ENCODE measurements at regions not wholly inside any gene's neighbourhood (a gene's known extent, or its start where the extent isn't known, plus 50 kb on each side); places are given as distances from the start of the nearest gene placed in this dataset.

- Histone ChIP-seq H3K36me3 (ENCODE audit: insufficient read depth, low read length) (no peaks in the 10 kb centered on the region), H3K27me3 (ENCODE audit: insufficient read depth, low read length) (peaks cover 11% of the 10 kb centered on the region; the same call in 1 of the 2 replicates), H2AFZ (ENCODE audit: low read length, unreplicated experiment) (no peak overlapping the region), H3K4me3 (ENCODE audit: low read depth, low read length) (no peak overlapping the region), H3K4me1 (ENCODE audit: control insufficient read depth, insufficient read depth, low read length, unreplicated experiment) (no peaks in the 10 kb centered on the region), H3K27ac (ENCODE audit: low read depth, low read length) (no peak overlapping the region), H3K79me2 (ENCODE audit: control insufficient read depth, insufficient read depth, low read length, unreplicated experiment) (no peaks in the 10 kb centered on the region)
Measured at GRCh38 chr12:59268295-59268809, 327.5 kb upstream of the SLC16A7 start.

- no peaks in the 10 kb centered on the region for H3K4me1 ChIP-seq (ENCODE audit: control insufficient read depth, insufficient read depth, low read length, unreplicated experiment)
- H3K27me3 ChIP-seq (ENCODE audit: insufficient read depth, low read length) = peaks cover 19% of the 10 kb centered on the region; the same call in 1 of the 2 replicates
- H3K79me2 ChIP-seq (ENCODE audit: control insufficient read depth, insufficient read depth, low read length, unreplicated experiment) = no peaks in the 10 kb centered on the region
- no peak overlapping the region for H2AFZ ChIP-seq (ENCODE audit: low read length, unreplicated experiment)
- H3K36me3 ChIP-seq (ENCODE audit: insufficient read depth, low read length) = no peaks in the 10 kb centered on the region
- H3K4me3 ChIP-seq (ENCODE audit: low read depth, low read length) = no peak overlapping the region
- no peak overlapping the region for H3K27ac ChIP-seq (ENCODE audit: low read depth, low read length)
Measured at GRCh38 chr12:59260202-59260601, 335.6 kb upstream of the SLC16A7 start.

GRCh38 chr12:59252731-59253130 lies 332.4 kb upstream of the LRIG3 start:
- H3K27me3 ChIP-seq (ENCODE audit: insufficient read depth, low read length) = no peaks in the 10 kb centered on the region; the same call in 1 of the 2 replicates
- H3K4me1 ChIP-seq (ENCODE audit: control insufficient read depth, insufficient read depth, low read length, unreplicated experiment) = no peaks in the 10 kb centered on the region
- H3K36me3 ChIP-seq (ENCODE audit: insufficient read depth, low read length) = no peaks in the 10 kb centered on the region
- no peak overlapping the region for H3K27ac ChIP-seq (ENCODE audit: low read depth, low read length)
- H3K79me2 ChIP-seq (ENCODE audit: control insufficient read depth, insufficient read depth, low read length, unreplicated experiment) = no peaks in the 10 kb centered on the region
- H2AFZ ChIP-seq (ENCODE audit: low read length, unreplicated experiment) = no peak overlapping the region
- H3K4me3 ChIP-seq (ENCODE audit: low read depth, low read length) = no peak overlapping the region

GRCh38 chr12:59250766-59251165 lies 330.5 kb upstream of the LRIG3 start:
- H3K27ac ChIP-seq (ENCODE audit: low read depth, low read length) = no peak overlapping the region
- no peaks in the 10 kb centered on the region; the same call in 1 of the 2 replicates for H3K27me3 ChIP-seq (ENCODE audit: insufficient read depth, low read length)
- H3K4me1 ChIP-seq (ENCODE audit: control insufficient read depth, insufficient read depth, low read length, unreplicated experiment) = no peaks in the 10 kb centered on the region
- H3K36me3 ChIP-seq (ENCODE audit: insufficient read depth, low read length) = no peaks in the 10 kb centered on the region
- H3K4me3 ChIP-seq (ENCODE audit: low read depth, low read length) = no peak overlapping the region
- H2AFZ ChIP-seq (ENCODE audit: low read length, unreplicated experiment) = no peak overlapping the region
- no peaks in the 10 kb centered on the region for H3K79me2 ChIP-seq (ENCODE audit: control insufficient read depth, insufficient read depth, low read length, unreplicated experiment)

- H3K27ac ChIP-seq (ENCODE audit: low read depth, low read length) = no peak overlapping the region
- H2AFZ ChIP-seq (ENCODE audit: low read length, unreplicated experiment) = no peak overlapping the region
- no peaks in the 10 kb centered on the region for H3K79me2 ChIP-seq (ENCODE audit: control insufficient read depth, insufficient read depth, low read length, unreplicated experiment)
- no peak overlapping the region for H3K4me3 ChIP-seq (ENCODE audit: low read depth, low read length)
- H3K4me1 ChIP-seq (ENCODE audit: control insufficient read depth, insufficient read depth, low read length, unreplicated experiment) = no peaks in the 10 kb centered on the region
- H3K36me3 ChIP-seq (ENCODE audit: insufficient read depth, low read length) = no peaks in the 10 kb centered on the region
- peaks cover 36% of the 10 kb centered on the region for H3K27me3 ChIP-seq (ENCODE audit: insufficient read depth, low read length)
Measured at GRCh38 chr12:59240048-59240447, 319.7 kb upstream of the LRIG3 start.

GRCh38 chr12:59234391-59234790 lies 314.1 kb upstream of the LRIG3 start:
- no peak overlapping the region for H3K27ac ChIP-seq (ENCODE audit: low read depth, low read length)
- H3K27me3 ChIP-seq (ENCODE audit: insufficient read depth, low read length) = peaks cover 34% of the 10 kb centered on the region
- H3K79me2 ChIP-seq (ENCODE audit: control insufficient read depth, insufficient read depth, low read length, unreplicated experiment) = no peaks in the 10 kb centered on the region
- H3K4me3 ChIP-seq (ENCODE audit: low read depth, low read length) = no peak overlapping the region
- H3K4me1 ChIP-seq (ENCODE audit: control insufficient read depth, insufficient read depth, low read length, unreplicated experiment) = no peaks in the 10 kb centered on the region
- H3K36me3 ChIP-seq (ENCODE audit: insufficient read depth, low read length) = no peaks in the 10 kb centered on the region
- H2AFZ ChIP-seq (ENCODE audit: low read length, unreplicated experiment) = no peak overlapping the region

GRCh38 chr12:59230334-59230733 lies 310.0 kb upstream of the LRIG3 start:
- H3K4me1 ChIP-seq (ENCODE audit: control insufficient read depth, insufficient read depth, low read length, unreplicated experiment) = no peaks in the 10 kb centered on the region

GRCh38 chr12:59219148-59219547 lies 298.8 kb upstream of the LRIG3 start:
- H3K79me2 ChIP-seq (ENCODE audit: control insufficient read depth, insufficient read depth, low read length, unreplicated experiment) = no peaks in the 10 kb centered on the region
- no peaks in the 10 kb centered on the region for H3K36me3 ChIP-seq (ENCODE audit: insufficient read depth, low read length)
- no peak overlapping the region for H3K27ac ChIP-seq (ENCODE audit: low read depth, low read length)
- H3K27me3 ChIP-seq (ENCODE audit: insufficient read depth, low read length) = peaks cover 13% of the 10 kb centered on the region
- H2AFZ ChIP-seq (ENCODE audit: low read length, unreplicated experiment) = no peak overlapping the region
- no peaks in the 10 kb centered on the region for H3K4me1 ChIP-seq (ENCODE audit: control insufficient read depth, insufficient read depth, low read length, unreplicated experiment)
- H3K4me3 ChIP-seq (ENCODE audit: low read depth, low read length) = no peak overlapping the region

More at GRCh38 chr12:59230334-59230733, 310.0 kb upstream of the LRIG3 start:
- peaks cover 20% of the 10 kb centered on the region for H3K27me3 ChIP-seq (ENCODE audit: insufficient read depth, low read length)
- H3K79me2 ChIP-seq (ENCODE audit: control insufficient read depth, insufficient read depth, low read length, unreplicated experiment) = no peaks in the 10 kb centered on the region
- H3K36me3 ChIP-seq (ENCODE audit: insufficient read depth, low read length) = no peaks in the 10 kb centered on the region
- no peak overlapping the region for H3K4me3 ChIP-seq (ENCODE audit: low read depth, low read length)
- H3K27ac ChIP-seq (ENCODE audit: low read depth, low read length) = no peak overlapping the region
- no peak overlapping the region for H2AFZ ChIP-seq (ENCODE audit: low read length, unreplicated experiment)

- H3K27me3 ChIP-seq (ENCODE audit: insufficient read depth, low read length) = peaks cover 10% of the 10 kb centered on the region
- H3K79me2 ChIP-seq (ENCODE audit: control insufficient read depth, insufficient read depth, low read length, unreplicated experiment) = no peaks in the 10 kb centered on the region
- no peaks in the 10 kb centered on the region for H3K36me3 ChIP-seq (ENCODE audit: insufficient read depth, low read length)
- no peaks in the 10 kb centered on the region for H3K4me1 ChIP-seq (ENCODE audit: control insufficient read depth, insufficient read depth, low read length, unreplicated experiment)
- H3K4me3 ChIP-seq (ENCODE audit: low read depth, low read length) = no peak overlapping the region
- H2AFZ ChIP-seq (ENCODE audit: low read length, unreplicated experiment) = no peak overlapping the region
- no peak overlapping the region for H3K27ac ChIP-seq (ENCODE audit: low read depth, low read length)
Measured at GRCh38 chr12:59196989-59197388, 276.7 kb upstream of the LRIG3 start.

GRCh38 chr12:59194794-59195193 lies 274.5 kb upstream of the LRIG3 start:
- no peak overlapping the region for H3K4me3 ChIP-seq (ENCODE audit: low read depth, low read length)
- no peak overlapping the region for H2AFZ ChIP-seq (ENCODE audit: low read length, unreplicated experiment)

GRCh38 chr12:59193476-59194050 lies 273.3 kb upstream of the LRIG3 start:
- H3K27me3 ChIP-seq (ENCODE audit: insufficient read depth, low read length) = peaks cover 10% of the 10 kb centered on the region
- no peaks in the 10 kb centered on the region for H3K79me2 ChIP-seq (ENCODE audit: control insufficient read depth, insufficient read depth, low read length, unreplicated experiment)
- no peak overlapping the region for H3K27ac ChIP-seq (ENCODE audit: low read depth, low read length)
- no peaks in the 10 kb centered on the region for H3K36me3 ChIP-seq (ENCODE audit: insufficient read depth, low read length)
- H3K4me1 ChIP-seq (ENCODE audit: control insufficient read depth, insufficient read depth, low read length, unreplicated experiment) = no peaks in the 10 kb centered on the region
- H3K4me3 ChIP-seq (ENCODE audit: low read depth, low read length) = no peak overlapping the region
- H2AFZ ChIP-seq (ENCODE audit: low read length, unreplicated experiment) = no peak overlapping the region

More at GRCh38 chr12:59194794-59195193, 274.5 kb upstream of the LRIG3 start:
- H3K79me2 ChIP-seq (ENCODE audit: control insufficient read depth, insufficient read depth, low read length, unreplicated experiment) = no peaks in the 10 kb centered on the region
- no peak overlapping the region for H3K27ac ChIP-seq (ENCODE audit: low read depth, low read length)
- H3K27me3 ChIP-seq (ENCODE audit: insufficient read depth, low read length) = peaks cover 10% of the 10 kb centered on the region
- H3K36me3 ChIP-seq (ENCODE audit: insufficient read depth, low read length) = no peaks in the 10 kb centered on the region
- no peaks in the 10 kb centered on the region for H3K4me1 ChIP-seq (ENCODE audit: control insufficient read depth, insufficient read depth, low read length, unreplicated experiment)

Measured in ACC112 (cell line).